Adrenal gland (tissue), 5 donors: ENCODE measurements at regions not wholly inside any gene's neighbourhood (a gene's known extent, or its start where the extent isn't known, plus 50 kb on each side); places are given as distances from the start of the nearest gene placed in this dataset.

Experiments used
- CTCF ChIP-seq, 6 experiments: fragments of 450-650 bp in 4 of 6; fragments of 200-600 bp in 2 of 6; sonication (generic) in 1 of 6; IDR thresholded peaks; 1 replicate in 5 of 6; 2 replicates in 1 of 6; pipeline versions ENCODE4 v1.5.1 to v1.8.0; 2016 to 2021; ENCODE audit warnings: antibody characterized with exemption in 6 of 6, mild to moderate bottlenecking in 2 of 6, moderate library complexity in 1 of 6
- POLR2A ChIP-seq, 2 donors: fragments of 450-650 bp; IDR thresholded peaks; one replicate each; pipeline ENCODE4 v1.6.1; 2017; ENCODE audit warnings: antibody characterized with exemption in 2 of 2, mild to moderate bottlenecking in 2 of 2, moderate library complexity in 1 of 2
- donor health status: DM: no; HTN: no; CAD: no.

GRCh38 chr6:132188556-132189264 is 212.6 kb downstream of the MOXD1 start:
- TF ChIP-seq CTCF (IDR thresholded peaks at IDR 0.05) (no peak), POLR2A (IDR thresholded peaks at IDR 0.05) (no peak)
